HepG2 (cell line): ENCODE measurements at regions not wholly inside any gene's neighbourhood (a gene's known extent, or its start where the extent isn't known, plus 50 kb on each side); places are given as distances from the start of the nearest gene placed in this dataset.

Experiments used
- ATAC-seq: fragments of 200-7000 bp; cut with Tn5 transposase; 3 replicates; pipeline ENCODE4 v1.9.1; 2020; ENCODE audit warnings: mild to moderate bottlenecking, moderate library complexity
- BruUV-seq: library from RNA; stranded (reverse); fragments of 400-500 nt; replicated peaks from 2 replicates; lab custom pipeline; 2021; lab: Mats Ljungman, UMichigan
- CTCF ChIA-PET: fragments of 300-600 bp; formaldehyde crosslinking; extraction: SDS; loops from one replicate; lab custom pipeline; 2021; ENCODE audit warnings: low total read pairs, inconsistent platforms, low intra/inter-chr PET ratio; lab: Yijun Ruan, JAX
- POLR2A ChIA-PET: fragments of 350-600 bp; sonication (Branson Sonifier 250); formaldehyde crosslinking; loops from one replicate; lab custom pipeline; 2020; ENCODE audit warnings: antibody characterized with exemption, inconsistent platforms; lab: Yijun Ruan, JAX
- DNase-seq: peaks from one replicate; pipeline ENCODE4 v3.0.0-alpha.2; 2015; ENCODE audit warnings: low spot score
- FAIRE-seq: peaks from 3 replicates; lab custom pipeline; 2011; peaks lifted over from hg19 to GRCh38; lab: Jason Lieb, UNC
- H2AFZ ChIP-seq: one replicate; pipeline ENCODE4 v1.6.1; 2011; ENCODE audit warnings: low read length, inconsistent platforms
- H3K27ac ChIP-seq: fragments of 300-600 bp; 3 replicates; pipeline ENCODE4 v1.8.0; 2011; ENCODE audit warnings: mixed run types, mild to moderate bottlenecking, mixed read lengths, low read length, inconsistent platforms; ENCODE audit not compliant: insufficient read depth; ENCODE audit errors: extremely low read length
- H3K27me3 ChIP-seq, 2 experiments: fragments of 200-600 bp in 1 of 2; 2 replicates in 1 of 2; 3 replicates in 1 of 2; pipeline versions ENCODE4 v1.6.0 to v1.8.0; 2011; ENCODE audit warnings: low read length in 2 of 2, mild to moderate bottlenecking in 2 of 2, moderate library complexity in 2 of 2, inconsistent platforms in 1 of 2; ENCODE audit not compliant: insufficient read depth in 2 of 2, control insufficient read depth in 1 of 2
- H3K36me3 ChIP-seq, 2 experiments: fragments of 200-600 bp in 1 of 2; replicated peaks in 1 of 2; 2 replicates in 1 of 2; 3 replicates in 1 of 2; pipeline versions ENCODE4 v1.5.1 to v1.8.0; 2011; ENCODE audit warnings: low read length in 2 of 2, inconsistent platforms in 1 of 2; ENCODE audit not compliant: insufficient read depth in 2 of 2, control insufficient read depth in 1 of 2
- H3K4me1 ChIP-seq: 2 replicates; pipeline ENCODE4 v1.5.1; 2012; ENCODE audit warnings: low read length, inconsistent platforms; ENCODE audit not compliant: insufficient read depth
- H3K4me2 ChIP-seq: 2 replicates; pipeline ENCODE4 v1.6.0; 2011; ENCODE audit warnings: low read depth, low read length, inconsistent platforms
- H3K4me3 ChIP-seq, 3 experiments: fragments of 200-600 bp in 1 of 3; sonication (generic), shearing (Covaris generic) in 1 of 3; replicated peaks in 1 of 3; 2 replicates each; pipeline ENCODE4 v1.5.1; 2011 to 2016; ENCODE audit warnings: low read length in 3 of 3, inconsistent platforms in 2 of 3, low read depth in 2 of 3, mild to moderate bottlenecking in 2 of 3, control low read depth in 1 of 3, mixed read lengths in 1 of 3; ENCODE audit not compliant: insufficient read depth in 1 of 3
- H3K79me2 ChIP-seq: one replicate; pipeline ENCODE4 v1.6.1; 2011; ENCODE audit warnings: low read length, inconsistent platforms; ENCODE audit not compliant: insufficient read depth
- H3K9ac ChIP-seq: 2 replicates; pipeline ENCODE4 v1.6.0; 2011; ENCODE audit warnings: mild to moderate bottlenecking, low read depth, low read length, inconsistent platforms; ENCODE audit not compliant: insufficient read depth
- H3K9me3 ChIP-seq: 2 replicates; pipeline ENCODE4 v1.5.1; 2012; ENCODE audit warnings: mild to moderate bottlenecking, low read length
- H4K20me1 ChIP-seq: 2 replicates; pipeline ENCODE4 v1.6.0; 2011; ENCODE audit warnings: inconsistent platforms, mild to moderate bottlenecking, low read length, moderate library complexity; ENCODE audit not compliant: insufficient read depth
- GFI1 ChIP-seq: sonication (generic); formaldehyde crosslinking; IDR thresholded peaks from 2 replicates; pipeline ENCODE4 v1.5.0; 2020; ENCODE audit warnings: missing genetic modification reagents, mild to moderate bottlenecking, borderline replicate concordance
- MATR3 ChIP-seq: sonication (generic); formaldehyde crosslinking; IDR thresholded peaks from 2 replicates; pipeline ENCODE4 v1.4.0; 2020; ENCODE audit warnings: missing genetic modification reagents
- RFX1 ChIP-seq: fragments of 450-650 bp; IDR thresholded peaks from 2 replicates; pipeline ENCODE4 v1.6.1; 2017
- RXRA ChIP-seq: sonication (generic); formaldehyde crosslinking; IDR thresholded peaks from 2 replicates; pipeline ENCODE4 v1.5.1; 2020; ENCODE audit warnings: missing genetic modification reagents
- SKIL ChIP-seq: sonication (generic); formaldehyde crosslinking; IDR thresholded peaks from 2 replicates; pipeline ENCODE4 v1.8.0; 2022; ENCODE audit warnings: missing genetic modification reagents, mild to moderate bottlenecking, moderate library complexity, borderline replicate concordance
- SNAI1 ChIP-seq: sonication (generic); formaldehyde crosslinking; IDR thresholded peaks from 2 replicates; pipeline ENCODE4 v1.5.0; 2020; ENCODE audit warnings: mild to moderate bottlenecking, missing genetic modification reagents, borderline replicate concordance
- YY1 ChIP-seq: IDR thresholded peaks from 2 replicates; pipeline ENCODE4 v1.6.1; 2011; ENCODE audit warnings: low read length, low read depth, moderate library complexity, mild to moderate bottlenecking; ENCODE audit not compliant: insufficient read depth, insufficient replicate concordance
- ZNF263 ChIP-seq: sonication (generic); formaldehyde crosslinking; IDR thresholded peaks from 2 replicates; pipeline ENCODE4 v1.4.0; 2020; ENCODE audit warnings: missing genetic modification reagents
- ZNF7 ChIP-seq: IDR thresholded peaks from 2 replicates; pipeline ENCODE4 v1.6.1; 2016; ENCODE audit warnings: missing biosample characterization, missing genetic modification reagents
- ZNF792 ChIP-seq: IDR thresholded peaks from 2 replicates; pipeline ENCODE4 v1.6.1; 2016
- ZSCAN22 ChIP-seq: sonication (generic); formaldehyde crosslinking; IDR thresholded peaks from 2 replicates; pipeline ENCODE4 v1.4.0; 2020; ENCODE audit warnings: mild to moderate bottlenecking, missing genetic modification reagents
- WGBS: methylation state at CpG from one replicate; pipeline ENCODE4 v1.1.6; 2017; ENCODE audit warnings: low lambda C conversion rate; 5-methylcytosine and 5-hydroxymethylcytosine counted together
- in situ Hi-C: cut with HindIII; loops from 2 replicates; pipeline ENCODE4 v1.10.0; 2017; ENCODE audit warnings: low pct_unique_long_range_greater_than_20kb; ENCODE audit not compliant: extremely low pct_ligation_motif_present
- intact Hi-C: fragments of 100-400 bp; cut with micrococcal nuclease; formaldehyde crosslinking; loops from one replicate; pipeline ENCODE4 v1.10.0; 2022; ENCODE audit not compliant: unreplicated experiment
- TF ChIP-seq, protein P1 (sequence below): sonication (generic); formaldehyde crosslinking; conservative IDR thresholded peaks from 2 replicates; pipeline ENCODE4 v1.8.1; 2023; ENCODE audit warnings: missing genetic modification reagents
- TF ChIP-seq, protein P2 (sequence below): sonication (generic); formaldehyde crosslinking; IDR thresholded peaks from 2 replicates; pipeline ENCODE4 v1.4.0; 2020; ENCODE audit warnings: mild to moderate bottlenecking, missing genetic modification reagents

- WGBS = 34% methylated on average over 3 of the region's 3 CpGs
- H4K20me1 ChIP-seq = no peaks in the 10 kb centered on the region
- POLR2A ChIA-PET = no interaction called here
- TF ChIP-seq, protein P1, sequence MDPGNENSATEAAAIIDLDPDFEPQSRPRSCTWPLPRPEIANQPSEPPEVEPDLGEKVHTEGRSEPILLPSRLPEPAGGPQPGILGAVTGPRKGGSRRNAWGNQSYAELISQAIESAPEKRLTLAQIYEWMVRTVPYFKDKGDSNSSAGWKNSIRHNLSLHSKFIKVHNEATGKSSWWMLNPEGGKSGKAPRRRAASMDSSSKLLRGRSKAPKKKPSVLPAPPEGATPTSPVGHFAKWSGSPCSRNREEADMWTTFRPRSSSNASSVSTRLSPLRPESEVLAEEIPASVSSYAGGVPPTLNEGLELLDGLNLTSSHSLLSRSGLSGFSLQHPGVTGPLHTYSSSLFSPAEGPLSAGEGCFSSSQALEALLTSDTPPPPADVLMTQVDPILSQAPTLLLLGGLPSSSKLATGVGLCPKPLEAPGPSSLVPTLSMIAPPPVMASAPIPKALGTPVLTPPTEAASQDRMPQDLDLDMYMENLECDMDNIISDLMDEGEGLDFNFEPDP (CRISPR knock-in tag) = no peak
- TF ChIP-seq RXRA (no peak), SNAI1 (CRISPR knock-in tag) (no peak), RFX1 (no peak), SKIL (CRISPR knock-in tag) (no peak), YY1 (no peak), MATR3 (no peak), ZNF7 (no peak), ZNF792 (CRISPR knock-in tag) (no peak), GFI1 (no peak), ZSCAN22 (CRISPR knock-in tag) (no peak), ZNF263 (CRISPR knock-in tag) (no peak)
- TF ChIP-seq, protein P2, sequence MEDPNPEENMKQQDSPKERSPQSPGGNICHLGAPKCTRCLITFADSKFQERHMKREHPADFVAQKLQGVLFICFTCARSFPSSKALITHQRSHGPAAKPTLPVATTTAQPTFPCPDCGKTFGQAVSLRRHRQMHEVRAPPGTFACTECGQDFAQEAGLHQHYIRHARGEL (CRISPR knock-in tag) = no peak
- TF ChIP-seq, all 625 proteins: peak for 0
- no peak for FAIRE-seq
- intact Hi-C loops (no loop called here), in situ Hi-C loops (no loop called here)
- DNase-seq = no peak
- CTCF ChIA-PET = no interaction called here
- no peaks in the 10 kb centered on the region for H3K79me2 ChIP-seq
- no peaks in the 10 kb centered on the region; a peak in 1 of 5 replicates for H3K27me3 ChIP-seq
- no peak for ATAC-seq
- no peaks in the 10 kb centered on the region for H3K36me3 ChIP-seq
- no peak overlapping the region for H3K9ac ChIP-seq
- no peak overlapping the region for H3K4me2 ChIP-seq
- no peak overlapping the region for H3K4me3 ChIP-seq
- no peak overlapping the region for H3K27ac ChIP-seq
- no peaks in the 10 kb centered on the region for H3K4me1 ChIP-seq
- H3K9me3 ChIP-seq = no peaks in the 10 kb centered on the region
- H2AFZ ChIP-seq = no peak overlapping the region
- BruUV-seq = no TSS peak
Observed at GRCh38 chr10:21083861-21084260, 186.8 kb upstream of the NEBL start.
